H1 (cell line): ENCODE measurements at regions not wholly inside any gene's neighbourhood (a gene's known extent, or its start where the extent isn't known, plus 50 kb on each side); places are given as distances from the start of the nearest gene placed in this dataset.

ENCODE experiments used
- CTCF ChIA-PET: fragments of 300-600 bp; sonication (Branson Sonifier 250); formaldehyde crosslinking; loops from one replicate; lab custom pipeline; 2021; ENCODE audit not compliant: partially characterized antibody; lab: Charles Lee
- POLR2A ChIA-PET: fragments of 300-600 bp; sonication (Branson Sonifier 250); formaldehyde crosslinking; loops from one replicate; lab custom pipeline; 2021; ENCODE audit warnings: inconsistent platforms; ENCODE audit not compliant: partially characterized antibody; lab: Charles Lee
- DNase-seq, 2 experiments: peaks; one replicate each; pipeline versions ENCODE4 v3.0.0 to v3.0.0-alpha.2; 2010 to 2022; ENCODE audit warnings: low spot score in 2 of 2, low read depth in 1 of 2, mixed read lengths in 1 of 2
- FAIRE-seq: peaks from 2 replicates; lab custom pipeline; 2011; peaks lifted over from hg19 to GRCh38; lab: Jason Lieb, UNC
- H2AFZ ChIP-seq: 2 replicates; pipeline ENCODE4 v1.8.1; 2012; ENCODE audit warnings: low read length, inconsistent platforms
- H2AK5ac ChIP-seq: 2 replicates; pipeline ENCODE4 v1.6.1; 2013; ENCODE audit warnings: low read depth, low read length
- H2BK120ac ChIP-seq: replicated peaks from 2 replicates; pipeline ENCODE3; 2013; ENCODE audit warnings: low read depth, low read length, inconsistent platforms
- H2BK12ac ChIP-seq: 2 replicates; pipeline ENCODE4 v1.6.1; 2013; ENCODE audit warnings: low read depth, low read length
- H2BK15ac ChIP-seq: 2 replicates; pipeline ENCODE4 v1.6.1; 2013; ENCODE audit warnings: low read length
- H2BK20ac ChIP-seq: 2 replicates; pipeline ENCODE4 v1.6.1; 2013; ENCODE audit warnings: low read length
- H2BK5ac ChIP-seq: 2 replicates; pipeline ENCODE4 v1.6.1; 2013; ENCODE audit warnings: low read depth, low read length
- H3K14ac ChIP-seq: 2 replicates; pipeline ENCODE4 v1.6.1; 2013; ENCODE audit warnings: inconsistent platforms; ENCODE audit not compliant: insufficient read length
- H3K18ac ChIP-seq: 2 replicates; pipeline ENCODE4 v1.6.1; 2013; ENCODE audit warnings: low read length; ENCODE audit errors: extremely low read depth
- H3K23ac ChIP-seq: 2 replicates; pipeline ENCODE4 v1.6.1; 2013; ENCODE audit warnings: inconsistent platforms; ENCODE audit not compliant: insufficient read length
- H3K23me2 ChIP-seq: 2 replicates; pipeline ENCODE4 v1.6.1; 2013; ENCODE audit warnings: low read depth, low read length
- H3K27ac ChIP-seq: 2 replicates; pipeline ENCODE4 v1.6.1; 2011; ENCODE audit warnings: low read depth, low read length, inconsistent platforms
- H3K27me3 ChIP-seq, 4 experiments: replicated peaks in 1 of 4; 1 replicate in 1 of 4; 2 replicates in 3 of 4; pipeline versions ENCODE4 v1.6.1 to v1.8.1; 2011 to 2013; ENCODE audit warnings: low read length in 3 of 4, mild to moderate bottlenecking in 3 of 4, inconsistent platforms in 2 of 4, mixed read lengths in 2 of 4, moderate library complexity in 1 of 4; ENCODE audit not compliant: control insufficient read depth in 3 of 4, insufficient read depth in 3 of 4; ENCODE audit errors: extremely low read depth in 1 of 4
- H3K36me3 ChIP-seq, 4 experiments: 2 replicates each; pipeline versions ENCODE4 v1.6.1 to v1.8.1; 2011 to 2013; ENCODE audit warnings: mild to moderate bottlenecking in 4 of 4, low read length in 3 of 4, moderate library complexity in 2 of 4, control low read depth in 1 of 4, inconsistent platforms in 1 of 4; ENCODE audit not compliant: insufficient read depth in 4 of 4, control insufficient read depth in 2 of 4
- H3K4ac ChIP-seq: replicated peaks from 2 replicates; pipeline ENCODE3; 2013; ENCODE audit warnings: low read length, low read depth, mixed read lengths, inconsistent platforms; ENCODE audit not compliant: insufficient read length
- H3K4me1 ChIP-seq, 4 experiments: replicated peaks in 1 of 4; 1 replicate in 1 of 4; 2 replicates in 3 of 4; pipeline versions ENCODE4 v1.6.1 to v1.8.1; 2011 to 2013; ENCODE audit warnings: low read length in 3 of 4, inconsistent platforms in 2 of 4, mixed read lengths in 1 of 4; ENCODE audit not compliant: insufficient read depth in 4 of 4, control insufficient read depth in 3 of 4
- H3K4me2 ChIP-seq, 2 experiments: 2 replicates each; pipeline versions ENCODE4 v1.6.1 to v1.8.1; 2011 to 2013; ENCODE audit warnings: low read depth in 2 of 2, low read length in 2 of 2, control low read depth in 1 of 2, inconsistent platforms in 1 of 2, mild to moderate bottlenecking in 1 of 2; ENCODE audit not compliant: insufficient read depth in 1 of 2
- H3K4me3 ChIP-seq, 4 experiments: fragments of 200-600, 300-600 bp in 1 of 4; sonication (generic), shearing (Covaris generic), sonication (Bioruptor Twin) in 1 of 4; 2 replicates each; pipeline versions ENCODE4 v1.5.1 to v1.8.1; 2011 to 2016; ENCODE audit warnings: low read length in 4 of 4, low read depth in 3 of 4, control low read depth in 2 of 4, inconsistent platforms in 2 of 4, mild to moderate bottlenecking in 2 of 4, mixed read lengths in 1 of 4, moderate library complexity in 1 of 4; ENCODE audit not compliant: insufficient read depth in 2 of 4; ENCODE audit errors: extremely low read depth in 1 of 4
- H3K56ac ChIP-seq: replicated peaks from 2 replicates; pipeline ENCODE3; 2013; ENCODE audit warnings: low read depth, mild to moderate bottlenecking, mixed read lengths, low read length, inconsistent platforms; ENCODE audit not compliant: insufficient read length
- H3K79me1 ChIP-seq: 2 replicates; pipeline ENCODE4 v1.6.1; 2013; ENCODE audit warnings: low read depth, low read length, control low read depth
- H3K79me2 ChIP-seq, 2 experiments: 2 replicates each; pipeline versions ENCODE4 v1.6.1 to v1.8.1; 2012 to 2013; ENCODE audit warnings: low read length in 2 of 2, mild to moderate bottlenecking in 2 of 2, inconsistent platforms in 1 of 2; ENCODE audit not compliant: insufficient read depth in 2 of 2, control insufficient read depth in 1 of 2
- H3K9ac ChIP-seq, 4 experiments: replicated peaks in 1 of 4; 1 replicate in 1 of 4; 2 replicates in 3 of 4; pipeline versions ENCODE4 v1.6.1 to v1.8.1; 2011 to 2013; ENCODE audit warnings: low read depth in 3 of 4, low read length in 3 of 4, control low read depth in 2 of 4, mild to moderate bottlenecking in 2 of 4, moderate library complexity in 2 of 4, inconsistent platforms in 1 of 4; ENCODE audit errors: extremely low read depth in 1 of 4
- H3K9me3 ChIP-seq, 2 experiments: 2 replicates each; pipeline versions ENCODE4 v1.6.1 to v1.8.1; 2012 to 2013; ENCODE audit warnings: mild to moderate bottlenecking in 2 of 2, moderate library complexity in 2 of 2, control low read depth in 1 of 2, inconsistent platforms in 1 of 2, low read depth in 1 of 2, low read length in 1 of 2, mixed read lengths in 1 of 2; ENCODE audit not compliant: insufficient read depth in 2 of 2
- H4K20me1 ChIP-seq, 2 experiments: replicated peaks in 1 of 2; 2 replicates each; pipeline versions ENCODE3 to v1.8.1; 2011 to 2013; ENCODE audit warnings: inconsistent platforms in 2 of 2, low read length in 2 of 2, mild to moderate bottlenecking in 1 of 2; ENCODE audit not compliant: insufficient read depth in 2 of 2, control insufficient read depth in 1 of 2
- H4K5ac ChIP-seq: 2 replicates; pipeline ENCODE4 v1.6.1; 2013; ENCODE audit warnings: low read length, low read depth, mixed read lengths, inconsistent platforms; ENCODE audit not compliant: insufficient read length
- H4K8ac ChIP-seq: 2 replicates; pipeline ENCODE4 v1.8.0; 2013; ENCODE audit warnings: mild to moderate bottlenecking, moderate library complexity, low read length, inconsistent platforms; ENCODE audit not compliant: insufficient read depth; ENCODE audit errors: extremely low read depth
- H4K91ac ChIP-seq: replicated peaks from 2 replicates; pipeline ENCODE3; 2013; ENCODE audit warnings: low read length, mixed read lengths, inconsistent platforms; ENCODE audit not compliant: insufficient read length
- CTCF ChIP-seq, 3 experiments: IDR thresholded peaks; 1 replicate in 2 of 3; 2 replicates in 1 of 3; pipeline versions ENCODE4 v1.5.1 to v1.6.1; 2011; ENCODE audit warnings: low read length in 3 of 3, mild to moderate bottlenecking in 3 of 3, inconsistent platforms in 2 of 3, low read depth in 1 of 3, moderate library complexity in 1 of 3; ENCODE audit not compliant: insufficient read depth in 1 of 3; ENCODE audit errors: control extremely low read depth in 1 of 3
- EGR1 ChIP-seq: IDR thresholded peaks from 2 replicates; pipeline ENCODE4 v1.6.1; 2011; ENCODE audit warnings: low read depth, low read length, borderline replicate concordance
- MAFK ChIP-seq: IDR thresholded peaks from 2 replicates; pipeline ENCODE4 v1.6.1; 2012; ENCODE audit warnings: low read depth, mild to moderate bottlenecking, improper control_type of control experiment, low read length
- SAP30 ChIP-seq: fragments of 300-600 bp; sonication (generic); IDR thresholded peaks from 2 replicates; pipeline ENCODE4 v1.7.1; 2012; ENCODE audit warnings: low read length, moderate library complexity, mild to moderate bottlenecking, inconsistent platforms; ENCODE audit not compliant: insufficient read depth, insufficient replicate concordance
- WGBS, 2 experiments: shearing (Covaris generic) in 1 of 2; methylation state at CpG; one replicate each; pipeline versions ENCODE4 v1.1.6 to v1.1.7; 2013 to 2015; ENCODE audit warnings: low lambda C conversion rate in 2 of 2, mixed read lengths in 2 of 2, inconsistent platforms in 1 of 2, low coverage in 1 of 2, missing lambda C conversion rate in 1 of 2; ENCODE audit not compliant: insufficient replicate concordance in 2 of 2, insufficient coverage in 1 of 2, insufficient read length in 1 of 2; ENCODE audit errors: extremely low coverage in 1 of 2, missing lambda C conversion rate in 1 of 2; 5-methylcytosine and 5-hydroxymethylcytosine counted together

GRCh38 chr4:17426222-17426621, 85.7 kb downstream of the QDPR start:
- H2AFZ ChIP-seq = no peak overlapping the region
- POLR2A ChIA-PET = no interaction called here

More at GRCh38 chr4:17426222-17426621, 85.7 kb downstream of the QDPR start:
- no peak overlapping the region for H4K91ac ChIP-seq
- no peak overlapping the region for H2BK5ac ChIP-seq
- no peaks in the 10 kb centered on the region for H3K23me2 ChIP-seq
- no peak for FAIRE-seq
- H2BK12ac ChIP-seq = no peak overlapping the region
- H3K9ac ChIP-seq = no peak overlapping the region
- H3K4ac ChIP-seq = no peak overlapping the region
- no peak overlapping the region for H4K8ac ChIP-seq
- no peak overlapping the region for H3K27ac ChIP-seq
- no peaks in the 10 kb centered on the region for H3K4me1 ChIP-seq
- no peak for DNase-seq
- H3K18ac ChIP-seq = no peak overlapping the region
- no peaks in the 10 kb centered on the region; a peak in 1 of 8 replicates for H3K36me3 ChIP-seq
- no peaks in the 10 kb centered on the region for H3K27me3 ChIP-seq
- H2AK5ac ChIP-seq = no peak overlapping the region
- H3K14ac ChIP-seq = no peak overlapping the region
- CTCF ChIA-PET = interaction anchor here (0.7 to 1.7 kb wide), 2 partner anchors 10 to 41 kb away, joined by 3 read pairs; no protein-coding TSS in a partner anchor
- no peak overlapping the region for H3K56ac ChIP-seq
- H2BK120ac ChIP-seq = no peak overlapping the region
- no peak overlapping the region for H3K23ac ChIP-seq
- no peak overlapping the region for H2BK20ac ChIP-seq
- H4K5ac ChIP-seq = no peak overlapping the region
- H3K79me1 ChIP-seq = no peaks in the 10 kb centered on the region
- 97% methylated on average over 5 of the region's 5 CpGs; no CpG with 5 or more reads in 1 of the 2 experiments for WGBS, 2 experiments
- no peak overlapping the region for H2BK15ac ChIP-seq
- TF ChIP-seq EGR1 (no peak), CTCF (IDR thresholded peaks at IDR 0.05; ENCODE audit: control extremely low read depth in 1 of 3, insufficient read depth in 1 of 3, low read depth in 1 of 3, low read length in 3 of 3) (no peak), SAP30 (no peak), MAFK (no peak)
- no peaks in the 10 kb centered on the region for H4K20me1 ChIP-seq
- no peaks in the 10 kb centered on the region for H3K79me2 ChIP-seq
- no peak overlapping the region for H3K4me2 ChIP-seq
- no peak overlapping the region for H3K4me3 ChIP-seq
- no peaks in the 10 kb centered on the region for H3K9me3 ChIP-seq
